GM23248 (cell line): ENCODE measurements at regions not wholly inside any gene's neighbourhood (a gene's known extent, or its start where the extent isn't known, plus 50 kb on each side); places are given as distances from the start of the nearest gene placed in this dataset.

Experiments used
- DNase-seq: peaks from one replicate; pipeline ENCODE4 v3.0.0-alpha.2; 2015
- H2AFZ ChIP-seq: fragments of 200-600 bp; sonication (generic); 2 replicates; pipeline ENCODE4 v1.6.1; 2016; ENCODE audit warnings: antibody characterized with exemption
- H3F3A ChIP-seq: fragments of 200-600 bp; sonication (generic); 2 replicates; pipeline ENCODE4 v1.6.1; 2016; ENCODE audit warnings: mild to moderate bottlenecking, antibody characterized with exemption, mixed run types; ENCODE audit not compliant: insufficient read depth
- H3K27ac ChIP-seq: fragments of 200-600 bp; sonication (generic); 2 replicates; pipeline ENCODE4 v1.5.1; 2016; ENCODE audit warnings: mild to moderate bottlenecking
- H3K27me3 ChIP-seq: fragments of 200-600 bp; sonication (generic); replicated peaks from 2 replicates; pipeline ENCODE4 v1.6.1; 2016; ENCODE audit warnings: mild to moderate bottlenecking; ENCODE audit not compliant: insufficient read depth
- H3K36me3 ChIP-seq: fragments of 200-600 bp; sonication (generic); 2 replicates; pipeline ENCODE4 v1.6.1; 2016; ENCODE audit warnings: low read depth, mild to moderate bottlenecking
- H3K4me1 ChIP-seq: fragments of 200-600 bp; sonication (generic); 2 replicates; pipeline ENCODE4 v1.6.1; 2016; ENCODE audit warnings: mild to moderate bottlenecking; ENCODE audit not compliant: insufficient read depth
- H3K4me2 ChIP-seq: fragments of 200-600 bp; sonication (generic); one replicate; pipeline ENCODE4 v1.6.1; 2016; ENCODE audit warnings: mild to moderate bottlenecking; ENCODE audit not compliant: unreplicated experiment
- H3K4me3 ChIP-seq: fragments of 200-600 bp; sonication (generic); 2 replicates; pipeline ENCODE4 v1.5.1; 2016; ENCODE audit warnings: mild to moderate bottlenecking
- H3K79me2 ChIP-seq: fragments of 200-600 bp; sonication (generic); 2 replicates; pipeline ENCODE4 v1.6.1; 2016; ENCODE audit warnings: mild to moderate bottlenecking; ENCODE audit not compliant: insufficient read depth
- H3K9ac ChIP-seq: fragments of 200-600 bp; sonication (generic); 2 replicates; pipeline ENCODE4 v1.6.1; 2016; ENCODE audit warnings: mild to moderate bottlenecking
- H3K9me2 ChIP-seq: fragments of 200-600 bp; sonication (generic); 2 replicates; pipeline ENCODE4 v1.6.1; 2016; ENCODE audit warnings: mixed run types, mild to moderate bottlenecking, moderate library complexity; ENCODE audit not compliant: insufficient read depth
- H3K9me3 ChIP-seq: fragments of 200-600 bp; sonication (generic); one replicate; pipeline ENCODE4 v1.6.1; 2017; ENCODE audit warnings: low read depth
- H4K20me1 ChIP-seq: fragments of 200-600 bp; sonication (generic); 2 replicates; pipeline ENCODE4 v1.6.0; 2016; ENCODE audit not compliant: insufficient read depth
- EZH2 ChIP-seq: fragments of 200-600 bp; sonication (generic); IDR thresholded peaks from 2 replicates; pipeline ENCODE4 v1.6.1; 2018; ENCODE audit warnings: antibody characterized with exemption, mild to moderate bottlenecking; ENCODE audit not compliant: insufficient read depth, poor library complexity, severe bottlenecking
- EZH2phosphoT487 ChIP-seq: fragments of 200-600 bp; sonication (generic); IDR thresholded peaks from 2 replicates; pipeline ENCODE4 v1.6.1; 2018; ENCODE audit warnings: antibody characterized with exemption, moderate library complexity, mild to moderate bottlenecking, low read depth; ENCODE audit not compliant: insufficient read depth
- WGBS, 2 experiments: methylation state at CpG; one replicate each; pipeline ENCODE4 v1.1.6; 2015 to 2017; ENCODE audit warnings: low lambda C conversion rate in 2 of 2, low coverage in 1 of 2; ENCODE audit errors: missing lambda C conversion rate in 2 of 2; 5-methylcytosine and 5-hydroxymethylcytosine counted together
- in situ Hi-C: fragments of 300-500 bp; cut with MboI; formaldehyde crosslinking; loops from 2 replicates; pipeline ENCODE4 v1.15.0; 2020

GRCh38 chr6:67896476-67896875, 738.6 kb upstream of the ADGRB3 start:
- H4K20me1 ChIP-seq = no peaks in the 10 kb centered on the region
- no peak overlapping the region for H3K27ac ChIP-seq
- H3K79me2 ChIP-seq = no peaks in the 10 kb centered on the region
- DNase-seq = no peak
- no peaks in the 10 kb centered on the region for H3K36me3 ChIP-seq
- no peaks in the 10 kb centered on the region for H3F3A ChIP-seq
- no peak overlapping the region for H3K4me3 ChIP-seq
- no peak overlapping the region for H3K9ac ChIP-seq
- H2AFZ ChIP-seq = no peak overlapping the region
- WGBS, 2 experiments = 0 to 4% methylated on average over 1 of the region's 1 CpG
- H3K9me3 ChIP-seq = no peaks in the 10 kb centered on the region
- H3K4me2 ChIP-seq = no peak overlapping the region
- H3K4me1 ChIP-seq = no peaks in the 10 kb centered on the region
- no peaks in the 10 kb centered on the region for H3K9me2 ChIP-seq
- TF ChIP-seq EZH2 (no peak), EZH2phosphoT487 (no peak)
- no peaks in the 10 kb centered on the region for H3K27me3 ChIP-seq
- in situ Hi-C loops = no loop called here

GRCh38 chr6:67889682-67889995, 745.4 kb upstream of the ADGRB3 start:
- WGBS, 2 experiments = 2 to 3% methylated on average over 2 of the region's 2 CpGs
- Histone ChIP-seq H3K36me3 (no peaks in the 10 kb centered on the region), H3K4me3 (no peak overlapping the region), H3K4me2 (no peak overlapping the region), H3K27ac (no peak overlapping the region), H3K9me3 (no peaks in the 10 kb centered on the region), H3K9me2 (no peaks in the 10 kb centered on the region), H3K4me1 (no peaks in the 10 kb centered on the region), H4K20me1 (no peaks in the 10 kb centered on the region), H3K27me3 (no peaks in the 10 kb centered on the region), H3K79me2 (no peaks in the 10 kb centered on the region), H3F3A (no peaks in the 10 kb centered on the region), H2AFZ (no peak overlapping the region), H3K9ac (no peak overlapping the region)
- TF ChIP-seq EZH2phosphoT487 (no peak), EZH2 (no peak)
- in situ Hi-C loops = no loop called here
- DNase-seq = no peak

- H3K79me2 ChIP-seq = no peaks in the 10 kb centered on the region
- no peaks in the 10 kb centered on the region for H3K9me3 ChIP-seq
- H3K4me3 ChIP-seq = no peak overlapping the region
- no peak for TF ChIP-seq EZH2phosphoT487
- no peak for TF ChIP-seq EZH2
- no peak overlapping the region for H2AFZ ChIP-seq
- H3K36me3 ChIP-seq = no peaks in the 10 kb centered on the region
- H3K4me2 ChIP-seq = no peak overlapping the region
- DNase-seq = no peak
- in situ Hi-C loops = no loop called here
- H3K4me1 ChIP-seq = no peaks in the 10 kb centered on the region
- no peak overlapping the region for H3K27ac ChIP-seq
- 52 to 53% methylated on average over 21 of the region's 21 CpGs for WGBS, 2 experiments
- H3K9me2 ChIP-seq = no peaks in the 10 kb centered on the region
- no peaks in the 10 kb centered on the region for H3F3A ChIP-seq
- no peak overlapping the region for H3K9ac ChIP-seq
- H4K20me1 ChIP-seq = no peaks in the 10 kb centered on the region
- no peaks in the 10 kb centered on the region for H3K27me3 ChIP-seq
Measured at GRCh38 chr6:67888886-67889681, 746.0 kb upstream of the ADGRB3 start.

- Histone ChIP-seq H3K4me2 (no peak overlapping the region), H4K20me1 (no peaks in the 10 kb centered on the region), H3K9me2 (no peaks in the 10 kb centered on the region), H2AFZ (no peak overlapping the region), H3K79me2 (no peaks in the 10 kb centered on the region), H3K36me3 (no peaks in the 10 kb centered on the region), H3K27ac (no peak overlapping the region), H3K9me3 (no peaks in the 10 kb centered on the region), H3K27me3 (no peaks in the 10 kb centered on the region), H3K4me3 (no peak overlapping the region), H3F3A (no peaks in the 10 kb centered on the region), H3K9ac (no peak overlapping the region), H3K4me1 (no peaks in the 10 kb centered on the region)
- in situ Hi-C loops = no loop called here
- DNase-seq = no peak
- TF ChIP-seq EZH2 (no peak), EZH2phosphoT487 (no peak)
- 48 to 62% methylated on average over 9 of the region's 9 CpGs for WGBS, 2 experiments
Measured at GRCh38 chr6:67888546-67888885, 746.6 kb upstream of the ADGRB3 start.
